ENCODE measurements at regions not wholly inside any gene's neighbourhood (a gene's known extent, or its start where the extent isn't known, plus 50 kb on each side); places are given as distances from the start of the nearest gene placed in this dataset.
A peak's percentile ranks its signal among the peaks of the same experiment; 100 is the strongest.

GRCh38 chr2:221285148-221285547, 287.0 kb downstream of the EPHA4 start:
- H3K27me3 ChIP-seq (ENCODE audit: control insufficient read depth, low read length): no peaks in the 10 kb centered on the region
- H3K4me1 ChIP-seq (ENCODE audit: control insufficient read depth, low read length): peaks cover 28% of the 10 kb centered on the region
- H3K36me3 ChIP-seq (ENCODE audit: control insufficient read depth, low read length): no peaks in the 10 kb centered on the region
- no peaks in the 10 kb centered on the region for H3K9me3 ChIP-seq (ENCODE audit: control insufficient read depth, insufficient read depth, low read length)
- no peaks in the 10 kb centered on the region for H3F3A ChIP-seq (ENCODE audit: control insufficient read depth, insufficient read depth)
- no peak overlapping the region for H3K4me3 ChIP-seq (ENCODE audit: low read length)
- H3K4me2 ChIP-seq (ENCODE audit: low read length): no peak overlapping the region
- no peak overlapping the region for H3K27ac ChIP-seq (ENCODE audit: low read depth, low read length)
- H4K20me1 ChIP-seq (ENCODE audit: control insufficient read depth, insufficient read depth, low read depth, low read length): no peaks in the 10 kb centered on the region
- H3K9me2 ChIP-seq (replicated peaks; ENCODE audit: control insufficient read depth, low read length): no peaks in the 10 kb centered on the region
- TF ChIP-seq CTCF (IDR thresholded peaks at IDR 0.05; ENCODE audit: low read depth, low read length, poor library complexity, severe bottlenecking) (no peak), EZH2phosphoT487 (IDR thresholded peaks at IDR 0.05; ENCODE audit: borderline replicate concordance, low read length) (no peak)
- no peaks in the 10 kb centered on the region for H3K79me2 ChIP-seq (ENCODE audit: control insufficient read depth, low read length)

- Histone ChIP-seq H3K27me3 (ENCODE audit: control insufficient read depth, low read length) (no peaks in the 10 kb centered on the region), H3K27ac (ENCODE audit: low read depth, low read length) (no peak overlapping the region), H3K79me2 (ENCODE audit: control insufficient read depth, low read length) (no peaks in the 10 kb centered on the region), H3K9me2 (replicated peaks; ENCODE audit: control insufficient read depth, low read length) (no peaks in the 10 kb centered on the region), H3K36me3 (ENCODE audit: control insufficient read depth, low read length) (no peaks in the 10 kb centered on the region), H3K4me3 (ENCODE audit: low read length) (no peak overlapping the region), H3K4me2 (ENCODE audit: low read length) (no peak overlapping the region), H3F3A (ENCODE audit: control insufficient read depth, insufficient read depth) (no peaks in the 10 kb centered on the region), H4K20me1 (ENCODE audit: control insufficient read depth, insufficient read depth, low read depth, low read length) (no peaks in the 10 kb centered on the region), H3K4me1 (ENCODE audit: control insufficient read depth, low read length) (peaks cover 29% of the 10 kb centered on the region), H3K9me3 (ENCODE audit: control insufficient read depth, insufficient read depth, low read length) (no peaks in the 10 kb centered on the region)
- TF ChIP-seq EZH2phosphoT487 (IDR thresholded peaks at IDR 0.05; ENCODE audit: borderline replicate concordance, low read length) (no peak), CTCF (IDR thresholded peaks at IDR 0.05; ENCODE audit: low read depth, low read length, poor library complexity, severe bottlenecking) (no peak)
Measured at GRCh38 chr2:221286406-221286805, 285.7 kb downstream of the EPHA4 start.

GRCh38 chr2:221289389-221289788, 282.7 kb downstream of the EPHA4 start:
- Histone ChIP-seq H3K4me2 (ENCODE audit: low read length) (peak overlapping the region; percentile 39), H3K79me2 (ENCODE audit: control insufficient read depth, low read length) (no peaks in the 10 kb centered on the region), H3K4me3 (ENCODE audit: low read length) (0 out of 2 replicates have a peak overlapping the region, but pooled peaks have one; percentile 35), H3F3A (ENCODE audit: control insufficient read depth, insufficient read depth) (no peaks in the 10 kb centered on the region), H3K27me3 (ENCODE audit: control insufficient read depth, low read length) (no peaks in the 10 kb centered on the region), H4K20me1 (ENCODE audit: control insufficient read depth, insufficient read depth, low read depth, low read length) (no peaks in the 10 kb centered on the region), H3K9me3 (ENCODE audit: control insufficient read depth, insufficient read depth, low read length) (no peaks in the 10 kb centered on the region), H3K9me2 (replicated peaks; ENCODE audit: control insufficient read depth, low read length) (no peaks in the 10 kb centered on the region), H3K36me3 (ENCODE audit: control insufficient read depth, low read length) (no peaks in the 10 kb centered on the region), H3K4me1 (ENCODE audit: control insufficient read depth, low read length) (peaks cover 24% of the 10 kb centered on the region), H3K27ac (ENCODE audit: low read depth, low read length) (no peak overlapping the region)
- TF ChIP-seq EZH2phosphoT487 (IDR thresholded peaks at IDR 0.05; ENCODE audit: borderline replicate concordance, low read length) (no peak), CTCF (IDR thresholded peaks at IDR 0.05; ENCODE audit: low read depth, low read length, poor library complexity, severe bottlenecking) (no peak)

- no peaks in the 10 kb centered on the region for H3K79me2 ChIP-seq (ENCODE audit: control insufficient read depth, low read length)
- H3K4me3 ChIP-seq (ENCODE audit: low read length): no peak overlapping the region
- H3K36me3 ChIP-seq (ENCODE audit: control insufficient read depth, low read length): no peaks in the 10 kb centered on the region
- H3K27ac ChIP-seq (ENCODE audit: low read depth, low read length): no peak overlapping the region
- peak overlapping the region; percentile 39 for H3K4me2 ChIP-seq (ENCODE audit: low read length)
- H3K9me2 ChIP-seq (replicated peaks; ENCODE audit: control insufficient read depth, low read length): no peaks in the 10 kb centered on the region
- no peaks in the 10 kb centered on the region for H3K9me3 ChIP-seq (ENCODE audit: control insufficient read depth, insufficient read depth, low read length)
- TF ChIP-seq EZH2phosphoT487 (IDR thresholded peaks at IDR 0.05; ENCODE audit: borderline replicate concordance, low read length): no peak
- no peak for TF ChIP-seq CTCF (IDR thresholded peaks at IDR 0.05; ENCODE audit: low read depth, low read length, poor library complexity, severe bottlenecking)
- no peaks in the 10 kb centered on the region for H3F3A ChIP-seq (ENCODE audit: control insufficient read depth, insufficient read depth)
- no peaks in the 10 kb centered on the region for H3K27me3 ChIP-seq (ENCODE audit: control insufficient read depth, low read length)
- H3K4me1 ChIP-seq (ENCODE audit: control insufficient read depth, low read length): peaks cover 28% of the 10 kb centered on the region
- H4K20me1 ChIP-seq (ENCODE audit: control insufficient read depth, insufficient read depth, low read depth, low read length): no peaks in the 10 kb centered on the region
Measured at GRCh38 chr2:221289846-221290245, 282.3 kb downstream of the EPHA4 start.
